Osteocyte (in vitro differentiated cells): ENCODE measurements at regions not wholly inside any gene's neighbourhood (a gene's known extent, or its start where the extent isn't known, plus 50 kb on each side); places are given as distances from the start of the nearest gene placed in this dataset.

Source experiments
- DNase-seq: peaks from one replicate; pipeline ENCODE4 v3.0.0; 2021; ENCODE audit warnings: mixed read lengths; ENCODE audit not compliant: unreplicated experiment; ENCODE audit errors: extremely low spot score
- H3K27ac Mint-ChIP-seq: one replicate; pipeline ENCODE4 v1.8.0; 2021; ENCODE audit warnings: mild to moderate bottlenecking, mixed read lengths; ENCODE audit not compliant: unreplicated experiment
- H3K27me3 Mint-ChIP-seq: one replicate; pipeline ENCODE4 v1.8.0; 2021; ENCODE audit warnings: mixed read lengths; ENCODE audit not compliant: unreplicated experiment
- H3K36me3 Mint-ChIP-seq: one replicate; pipeline ENCODE4 v1.8.0; 2021; ENCODE audit warnings: mixed read lengths; ENCODE audit not compliant: unreplicated experiment
- H3K4me1 Mint-ChIP-seq: one replicate; pipeline ENCODE4 v1.8.0; 2021; ENCODE audit warnings: mixed read lengths; ENCODE audit not compliant: unreplicated experiment
- H3K4me3 Mint-ChIP-seq: one replicate; pipeline ENCODE4 v1.8.0; 2021; ENCODE audit warnings: mild to moderate bottlenecking, moderate library complexity, mixed read lengths; ENCODE audit not compliant: unreplicated experiment
- H3K9me3 Mint-ChIP-seq: one replicate; pipeline ENCODE4 v1.8.0; 2021; ENCODE audit warnings: mixed read lengths; ENCODE audit not compliant: unreplicated experiment
- TF ChIP-seq, protein P1 (sequence below): fragments of 200-600 bp; sonication (generic); IDR thresholded peaks from 2 replicates; pipeline ENCODE4 v1.5.0; 2021; ENCODE audit warnings: antibody characterized with exemption, mild to moderate bottlenecking, moderate library complexity

DNA sequence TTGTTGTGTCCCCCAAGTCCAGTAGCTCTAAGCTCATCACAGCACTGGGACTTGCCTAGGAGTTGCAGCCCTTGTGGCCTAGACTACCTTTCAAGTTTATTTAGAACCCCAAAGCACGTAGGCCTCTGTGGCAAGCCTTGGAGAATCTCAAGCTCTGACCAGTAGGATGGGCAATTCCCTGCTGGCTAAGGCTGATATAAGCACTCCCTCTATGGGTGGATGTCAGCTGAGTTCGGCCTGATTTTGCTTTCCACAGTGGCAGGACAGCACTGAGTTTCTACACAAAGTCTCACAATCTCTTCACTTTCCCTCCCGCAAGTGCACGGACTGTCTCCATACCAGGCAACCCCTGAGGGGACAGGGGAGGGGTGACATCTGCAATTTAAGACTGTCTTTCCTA is 886.4 kb upstream of the LRRN3 start:
- no peaks in the 10 kb centered on the region for H3K9me3 Mint-ChIP-seq
- no peaks in the 10 kb centered on the region for H3K36me3 Mint-ChIP-seq
- no peak for DNase-seq
- peaks cover 3% of the 10 kb centered on the region for H3K27me3 Mint-ChIP-seq
- no peak overlapping the region for H3K4me3 Mint-ChIP-seq
- H3K27ac Mint-ChIP-seq, result no peak overlapping the region
- TF ChIP-seq, protein P1, sequence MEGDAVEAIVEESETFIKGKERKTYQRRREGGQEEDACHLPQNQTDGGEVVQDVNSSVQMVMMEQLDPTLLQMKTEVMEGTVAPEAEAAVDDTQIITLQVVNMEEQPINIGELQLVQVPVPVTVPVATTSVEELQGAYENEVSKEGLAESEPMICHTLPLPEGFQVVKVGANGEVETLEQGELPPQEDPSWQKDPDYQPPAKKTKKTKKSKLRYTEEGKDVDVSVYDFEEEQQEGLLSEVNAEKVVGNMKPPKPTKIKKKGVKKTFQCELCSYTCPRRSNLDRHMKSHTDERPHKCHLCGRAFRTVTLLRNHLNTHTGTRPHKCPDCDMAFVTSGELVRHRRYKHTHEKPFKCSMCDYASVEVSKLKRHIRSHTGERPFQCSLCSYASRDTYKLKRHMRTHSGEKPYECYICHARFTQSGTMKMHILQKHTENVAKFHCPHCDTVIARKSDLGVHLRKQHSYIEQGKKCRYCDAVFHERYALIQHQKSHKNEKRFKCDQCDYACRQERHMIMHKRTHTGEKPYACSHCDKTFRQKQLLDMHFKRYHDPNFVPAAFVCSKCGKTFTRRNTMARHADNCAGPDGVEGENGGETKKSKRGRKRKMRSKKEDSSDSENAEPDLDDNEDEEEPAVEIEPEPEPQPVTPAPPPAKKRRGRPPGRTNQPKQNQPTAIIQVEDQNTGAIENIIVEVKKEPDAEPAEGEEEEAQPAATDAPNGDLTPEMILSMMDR, result peak; percentile 34
- H3K4me1 Mint-ChIP-seq, result peaks cover under 1% of the 10 kb centered on the region

- no peak overlapping the region for H3K4me3 Mint-ChIP-seq
- H3K9me3 Mint-ChIP-seq, result no peaks in the 10 kb centered on the region
- no peak overlapping the region for H3K27ac Mint-ChIP-seq
- TF ChIP-seq, protein P1, result no peak
- peaks cover 3% of the 10 kb centered on the region for H3K27me3 Mint-ChIP-seq
- H3K4me1 Mint-ChIP-seq, result peaks cover 7% of the 10 kb centered on the region
- DNase-seq, result no peak
- no peaks in the 10 kb centered on the region for H3K36me3 Mint-ChIP-seq
Measured at GRCh38 chr7:110205899-110206298, 885.0 kb upstream of the LRRN3 start.

DNA sequence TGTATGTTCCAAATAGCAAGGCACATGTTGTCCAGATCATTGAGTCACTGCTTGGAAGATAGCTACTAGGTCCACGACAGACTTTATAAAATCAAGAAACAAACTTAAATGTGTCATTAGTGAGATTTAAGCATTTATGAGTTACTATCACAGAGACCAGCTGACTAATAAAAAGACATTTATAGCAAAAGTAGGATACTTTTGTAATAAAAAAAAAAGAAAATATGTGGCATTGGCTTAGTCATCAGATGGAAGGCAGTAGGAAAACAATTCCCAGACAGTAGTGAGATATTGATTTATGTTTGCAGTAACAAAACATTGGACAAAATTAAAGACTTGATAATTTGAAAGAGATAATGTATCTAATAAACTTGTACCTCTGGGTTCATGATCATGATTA is 881.0 kb upstream of the LRRN3 start:
- DNase-seq, result no peak
- H3K4me3 Mint-ChIP-seq, result no peak overlapping the region

GRCh38 chr7:110210941-110211608 is 879.9 kb upstream of the LRRN3 start:
- no peak for DNase-seq
- TF ChIP-seq, protein P1, result no peak
- Mint-ChIP-seq H3K27ac (no peak overlapping the region), H3K9me3 (peaks cover 13% of the 10 kb centered on the region), H3K27me3 (no peaks in the 10 kb centered on the region), H3K4me3 (no peak overlapping the region), H3K4me1 (peaks cover 7% of the 10 kb centered on the region), H3K36me3 (peaks cover 2% of the 10 kb centered on the region)

More for the DNA sequence above, 881.0 kb upstream of the LRRN3 start:
- TF ChIP-seq, protein P1, result no peak
- Mint-ChIP-seq H3K9me3 (peaks cover 13% of the 10 kb centered on the region), H3K4me1 (peaks cover 7% of the 10 kb centered on the region), H3K36me3 (peaks cover 2% of the 10 kb centered on the region), H3K27ac (no peak overlapping the region), H3K27me3 (no peaks in the 10 kb centered on the region)

DNA sequence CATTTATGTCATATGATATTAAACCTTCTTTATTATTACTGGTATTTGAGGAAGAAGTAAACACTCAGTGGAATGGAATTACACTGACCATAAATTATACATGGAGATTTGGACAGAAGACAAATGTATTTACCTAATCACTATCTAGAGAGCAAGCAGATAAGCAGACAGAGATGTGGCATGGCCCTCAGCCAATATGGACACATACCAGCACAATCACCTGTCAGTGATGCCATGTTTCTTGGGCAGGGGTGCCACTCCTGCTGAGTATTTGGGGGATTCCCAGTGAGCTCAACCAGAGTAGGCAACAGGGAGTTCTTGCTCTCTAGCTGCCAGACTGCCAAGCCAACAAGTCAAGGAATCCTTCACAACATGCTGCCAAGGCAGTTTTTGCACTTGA is 866.3 kb upstream of the LRRN3 start:
- no peaks in the 10 kb centered on the region for H3K36me3 Mint-ChIP-seq
- no peak for DNase-seq

More for the DNA sequence above, 866.3 kb upstream of the LRRN3 start:
- TF ChIP-seq, protein P1, result no peak
- peaks cover 10% of the 10 kb centered on the region for H3K4me1 Mint-ChIP-seq
- H3K27me3 Mint-ChIP-seq, result no peaks in the 10 kb centered on the region
- no peak overlapping the region for H3K27ac Mint-ChIP-seq
- no peak overlapping the region for H3K4me3 Mint-ChIP-seq
- H3K9me3 Mint-ChIP-seq, result no peaks in the 10 kb centered on the region
